Activated CD4-positive, alpha-beta T cell treated with anti-CD3 and anti-CD28 coated beads for 48 hours (primary cell): ENCODE measurements at regions not wholly inside any gene's neighbourhood (a gene's known extent, or its start where the extent isn't known, plus 50 kb on each side); places are given as distances from the start of the nearest gene placed in this dataset.

Experiments used
- DNase-seq: peaks from one replicate; pipeline ENCODE4 v3.0.0-alpha.2; 2020

- DNase-seq, result no peak
Measured at GRCh38 chr10:78817804-78818203, 251.0 kb upstream of the ZMIZ1 start.

GRCh38 chr10:78819361-78820006 is 249.3 kb upstream of the ZMIZ1 start:
- DNase-seq, result no peak

GRCh38 chr10:78820007-78820362 is 248.8 kb upstream of the ZMIZ1 start:
- DNase-seq, result no peak

GRCh38 chr10:78821052-78821451 is 247.7 kb upstream of the ZMIZ1 start:
- no peak for DNase-seq

- no peak for DNase-seq
Measured at GRCh38 chr10:78828647-78829539, 239.9 kb upstream of the ZMIZ1 start.

GRCh38 chr10:78829565-78829964 is 239.2 kb upstream of the ZMIZ1 start:
- no peak for DNase-seq

- DNase-seq, result no peak
Measured at GRCh38 chr10:78830062-78830975, 238.4 kb upstream of the ZMIZ1 start.

GRCh38 chr10:78830976-78831375 is 237.8 kb upstream of the ZMIZ1 start:
- no peak for DNase-seq

- DNase-seq, result no peak
Measured at GRCh38 chr10:78831461-78831860, 237.3 kb upstream of the ZMIZ1 start.

- DNase-seq, result no peak
Measured at GRCh38 chr10:78832281-78832680, 236.5 kb upstream of the ZMIZ1 start.

- no peak for DNase-seq
Measured at GRCh38 chr10:78838141-78838657, 230.6 kb upstream of the ZMIZ1 start.

- no peak for DNase-seq
Measured at GRCh38 chr10:78843495-78843894, 225.3 kb upstream of the ZMIZ1 start.

GRCh38 chr10:78844960-78845607 is 223.7 kb upstream of the ZMIZ1 start:
- DNase-seq, result no peak

GRCh38 chr10:78846071-78846470 is 222.7 kb upstream of the ZMIZ1 start:
- no peak for DNase-seq

- no peak for DNase-seq
Measured at GRCh38 chr10:78846760-78847159, 222.0 kb upstream of the ZMIZ1 start.

GRCh38 chr10:78847485-78847884 is 221.3 kb upstream of the ZMIZ1 start:
- no peak for DNase-seq

GRCh38 chr10:78849115-78849514 is 219.7 kb upstream of the ZMIZ1 start:
- no peak for DNase-seq

GRCh38 chr10:78849731-78850130 is 219.0 kb upstream of the ZMIZ1 start:
- no peak for DNase-seq

- DNase-seq, result no peak
Measured at GRCh38 chr10:78850644-78851435, 217.9 kb upstream of the ZMIZ1 start.

GRCh38 chr10:78851647-78852046 is 217.1 kb upstream of the ZMIZ1 start:
- DNase-seq, result no peak

GRCh38 chr10:78852466-78853240 is 216.1 kb upstream of the ZMIZ1 start:
- DNase-seq, result peak; percentile 19
